IMR-90 (cell line): ENCODE measurements at regions not wholly inside any gene's neighbourhood (a gene's known extent, or its start where the extent isn't known, plus 50 kb on each side); places are given as distances from the start of the nearest gene placed in this dataset.

Experiments
- CEBPB ChIP-seq: IDR thresholded peaks from 2 replicates; pipeline ENCODE4 v1.6.1; 2012; ENCODE audit warnings: low read depth, low read length, improper control_type of control experiment
- FOS ChIP-seq: fragments of 150-350 bp; IDR thresholded peaks from 2 replicates; pipeline ENCODE4 v1.6.1; 2016; ENCODE audit warnings: low read depth, low read length
- MAZ ChIP-seq: IDR thresholded peaks from 2 replicates; pipeline ENCODE4 v1.6.1; 2012; ENCODE audit warnings: low read depth, mild to moderate bottlenecking, low read length, improper control_type of control experiment, moderate library complexity, borderline replicate concordance
- POLR2A ChIP-seq: IDR thresholded peaks from 2 replicates; pipeline ENCODE4 v1.6.1; 2012; ENCODE audit warnings: mild to moderate bottlenecking, low read depth, low read length
- RAD21 ChIP-seq: IDR thresholded peaks from 2 replicates; pipeline ENCODE4 v1.6.1; 2012; ENCODE audit warnings: low read length, improper control_type of control experiment
- RFX5 ChIP-seq: IDR thresholded peaks from 2 replicates; pipeline ENCODE4 v1.8.0; 2012; ENCODE audit warnings: low read depth, mild to moderate bottlenecking, low read length, moderate library complexity
- SMC3 ChIP-seq: fragments of 150-350 bp; IDR thresholded peaks from 2 replicates; pipeline ENCODE4 v1.6.1; 2016; ENCODE audit warnings: low read depth, mild to moderate bottlenecking, antibody characterized with exemption, low read length, moderate library complexity
- TF ChIP-seq, protein P1 (sequence below): conservative IDR thresholded peaks from 2 replicates; pipeline ENCODE4 v1.5.1; 2012; ENCODE audit warnings: mild to moderate bottlenecking, low read depth, low read length, improper control_type of control experiment
- TF ChIP-seq, protein P2 (sequence below): fragments of 150-350 bp; IDR thresholded peaks from 2 replicates; pipeline ENCODE4 v1.6.1; 2016; ENCODE audit warnings: low read depth, mild to moderate bottlenecking, low read length, moderate library complexity, borderline replicate concordance

DNA sequence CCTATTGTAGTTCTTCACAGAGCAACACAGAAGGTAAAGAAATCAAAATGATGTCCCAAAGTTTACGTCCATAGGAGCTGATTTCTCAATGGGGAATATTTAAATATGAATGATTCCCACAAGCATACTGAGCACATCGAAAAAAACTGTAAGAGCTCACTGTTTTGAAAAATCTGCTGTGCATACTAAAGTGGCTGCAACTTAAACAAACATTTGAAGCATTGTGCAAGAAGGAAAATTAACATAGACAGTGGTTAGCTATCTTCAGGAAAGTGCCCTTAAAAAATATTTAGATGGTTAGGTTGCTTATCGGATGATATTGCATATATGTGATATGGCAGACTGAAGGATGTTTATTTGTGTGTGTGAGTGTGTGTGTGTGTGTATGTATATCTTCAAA, 747.6 kb downstream of the RFPL4B start:
- no peak for TF ChIP-seq POLR2A
- TF ChIP-seq, protein P1, sequence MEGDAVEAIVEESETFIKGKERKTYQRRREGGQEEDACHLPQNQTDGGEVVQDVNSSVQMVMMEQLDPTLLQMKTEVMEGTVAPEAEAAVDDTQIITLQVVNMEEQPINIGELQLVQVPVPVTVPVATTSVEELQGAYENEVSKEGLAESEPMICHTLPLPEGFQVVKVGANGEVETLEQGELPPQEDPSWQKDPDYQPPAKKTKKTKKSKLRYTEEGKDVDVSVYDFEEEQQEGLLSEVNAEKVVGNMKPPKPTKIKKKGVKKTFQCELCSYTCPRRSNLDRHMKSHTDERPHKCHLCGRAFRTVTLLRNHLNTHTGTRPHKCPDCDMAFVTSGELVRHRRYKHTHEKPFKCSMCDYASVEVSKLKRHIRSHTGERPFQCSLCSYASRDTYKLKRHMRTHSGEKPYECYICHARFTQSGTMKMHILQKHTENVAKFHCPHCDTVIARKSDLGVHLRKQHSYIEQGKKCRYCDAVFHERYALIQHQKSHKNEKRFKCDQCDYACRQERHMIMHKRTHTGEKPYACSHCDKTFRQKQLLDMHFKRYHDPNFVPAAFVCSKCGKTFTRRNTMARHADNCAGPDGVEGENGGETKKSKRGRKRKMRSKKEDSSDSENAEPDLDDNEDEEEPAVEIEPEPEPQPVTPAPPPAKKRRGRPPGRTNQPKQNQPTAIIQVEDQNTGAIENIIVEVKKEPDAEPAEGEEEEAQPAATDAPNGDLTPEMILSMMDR, result no peak
- no peak for TF ChIP-seq RFX5
- no peak for TF ChIP-seq FOS
- TF ChIP-seq, protein P2, sequence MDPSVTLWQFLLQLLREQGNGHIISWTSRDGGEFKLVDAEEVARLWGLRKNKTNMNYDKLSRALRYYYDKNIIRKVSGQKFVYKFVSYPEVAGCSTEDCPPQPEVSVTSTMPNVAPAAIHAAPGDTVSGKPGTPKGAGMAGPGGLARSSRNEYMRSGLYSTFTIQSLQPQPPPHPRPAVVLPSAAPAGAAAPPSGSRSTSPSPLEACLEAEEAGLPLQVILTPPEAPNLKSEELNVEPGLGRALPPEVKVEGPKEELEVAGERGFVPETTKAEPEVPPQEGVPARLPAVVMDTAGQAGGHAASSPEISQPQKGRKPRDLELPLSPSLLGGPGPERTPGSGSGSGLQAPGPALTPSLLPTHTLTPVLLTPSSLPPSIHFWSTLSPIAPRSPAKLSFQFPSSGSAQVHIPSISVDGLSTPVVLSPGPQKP, result no peak
- peak; percentile 93 for TF ChIP-seq CEBPB
- TF ChIP-seq MAZ, result no peak
- TF ChIP-seq RAD21, result no peak
- TF ChIP-seq SMC3, result no peak
